ENCODE measurements at regions not wholly inside any gene's neighbourhood (a gene's known extent, or its start where the extent isn't known, plus 50 kb on each side); places are given as distances from the start of the nearest gene placed in this dataset.

GRCh38 chr4:123017078-123017477 is 94.7 kb upstream of the NUDT6 start:
- ChIA-PET POLR2A (interaction anchor here (0.5 to 0.7 kb wide), 3 partner anchors 33 to 79 kb away, joined by 3 to 6 read pairs (median 5); no protein-coding TSS in a partner anchor), CTCF (no interaction called here), SMC1A (ENCODE audit: uncharacterized antibody, unreplicated experiment) (no interaction called here), RAD21 (ENCODE audit: unreplicated experiment) (no interaction called here)
- no peak for ATAC-seq
- in situ Hi-C loops (cut with MboI) (no loop called here), intact Hi-C loops (cut with micrococcal nuclease; ENCODE audit: unreplicated experiment) (no loop called here)
- no peak for FAIRE-seq
- DNase-seq (ENCODE audit: low read depth, low spot score), result no peak
- Histone ChIP-seq H3K27me3 (replicated peaks in 1 of 2; ENCODE audit: control insufficient read depth in 2 of 2, insufficient read depth in 2 of 2, low read length in 1 of 2) (no peaks in the 10 kb centered on the region), H3K36me3 (ENCODE audit: control insufficient read depth in 2 of 2, insufficient read depth in 2 of 2, low read length in 1 of 2) (no peaks in the 10 kb centered on the region), H3K9me3 (replicated peaks; ENCODE audit: control insufficient read depth, insufficient read depth, low read length) (no peaks in the 10 kb centered on the region), H4K20me1 (ENCODE audit: control insufficient read depth, insufficient read depth) (no peaks in the 10 kb centered on the region), H3K4me3 (no peak overlapping the region), H3K9ac (ENCODE audit: control insufficient read depth, insufficient read depth, low read length) (no peak overlapping the region), H3K27ac (ENCODE audit: control insufficient read depth, insufficient read depth) (no peak overlapping the region), H2AFZ (ENCODE audit: control insufficient read depth, low read depth, low read length) (no peak overlapping the region), H3K4me2 (ENCODE audit: control insufficient read depth, insufficient read depth) (no peak overlapping the region), H3K4me1 (ENCODE audit: control insufficient read depth, insufficient read depth, low read length) (no peaks in the 10 kb centered on the region), H3K79me2 (ENCODE audit: control insufficient read depth, insufficient read depth, low read length) (no peaks in the 10 kb centered on the region)
- no peak for TF ChIP-seq ZNF207 (IDR thresholded peaks at IDR 0.05; ENCODE audit: borderline replicate concordance)
- WGBS (ENCODE audit: insufficient coverage, insufficient replicate concordance, low lambda C conversion rate, missing lambda C conversion rate), result 93% methylated on average over 6 of the region's 8 CpGs
- no TSS peak for BruUV-seq (replicated peaks)

GRCh38 chr4:123017636-123018395 is 95.4 kb upstream of the NUDT6 start:
- Histone ChIP-seq H3K4me1 (ENCODE audit: control insufficient read depth, insufficient read depth, low read length) (no peaks in the 10 kb centered on the region), H2AFZ (ENCODE audit: control insufficient read depth, low read depth, low read length) (no peak overlapping the region), H3K9ac (ENCODE audit: control insufficient read depth, insufficient read depth, low read length) (no peak overlapping the region), H3K9me3 (replicated peaks; ENCODE audit: control insufficient read depth, insufficient read depth, low read length) (no peaks in the 10 kb centered on the region), H4K20me1 (ENCODE audit: control insufficient read depth, insufficient read depth) (no peaks in the 10 kb centered on the region), H3K4me3 (no peak overlapping the region), H3K4me2 (ENCODE audit: control insufficient read depth, insufficient read depth) (no peak overlapping the region), H3K79me2 (ENCODE audit: control insufficient read depth, insufficient read depth, low read length) (no peaks in the 10 kb centered on the region), H3K36me3 (ENCODE audit: control insufficient read depth in 2 of 2, insufficient read depth in 2 of 2, low read length in 1 of 2) (no peaks in the 10 kb centered on the region), H3K27ac (ENCODE audit: control insufficient read depth, insufficient read depth) (no peak overlapping the region), H3K27me3 (replicated peaks in 1 of 2; ENCODE audit: control insufficient read depth in 2 of 2, insufficient read depth in 2 of 2, low read length in 1 of 2) (no peaks in the 10 kb centered on the region)
- ChIA-PET CTCF (no interaction called here), SMC1A (ENCODE audit: uncharacterized antibody, unreplicated experiment) (interaction anchor here (0.6 kb wide), 1 partner anchor 317 kb away, joined by 3 read pairs; no protein-coding TSS in a partner anchor), RAD21 (ENCODE audit: unreplicated experiment) (no interaction called here), POLR2A (interaction anchor here (0.5 to 0.7 kb wide), 3 partner anchors 32 to 80 kb away, joined by 3 to 6 read pairs (median 5); no protein-coding TSS in a partner anchor)
- ATAC-seq (no peak), DNase-seq (ENCODE audit: low read depth, low spot score) (no peak), FAIRE-seq (no peak)
- BruUV-seq (replicated peaks), result no TSS peak
- in situ Hi-C loops (cut with MboI), result no loop called here
- WGBS (ENCODE audit: insufficient coverage, insufficient replicate concordance, low lambda C conversion rate, missing lambda C conversion rate), result 99% methylated on average over 3 of the region's 3 CpGs
- intact Hi-C loops (cut with micrococcal nuclease; ENCODE audit: unreplicated experiment), result no loop called here
- TF ChIP-seq ASH2L (IDR thresholded peaks at IDR 0.05; ENCODE audit: borderline replicate concordance, low read depth), result no peak
- no peak for TF ChIP-seq SRF (IDR thresholded peaks at IDR 0.05; ENCODE audit: low read depth in 2 of 2, low read length in 2 of 2)
- no peak for TF ChIP-seq POLR2AphosphoS2 (IDR thresholded peaks at IDR 0.05; ENCODE audit: low read depth, low read length)
- TF ChIP-seq STAT3 (IDR thresholded peaks at IDR 0.05; ENCODE audit: low read depth, low read length), result no peak
- no peak for TF ChIP-seq CHD4 (IDR thresholded peaks at IDR 0.05)
- TF ChIP-seq, protein P1, sequence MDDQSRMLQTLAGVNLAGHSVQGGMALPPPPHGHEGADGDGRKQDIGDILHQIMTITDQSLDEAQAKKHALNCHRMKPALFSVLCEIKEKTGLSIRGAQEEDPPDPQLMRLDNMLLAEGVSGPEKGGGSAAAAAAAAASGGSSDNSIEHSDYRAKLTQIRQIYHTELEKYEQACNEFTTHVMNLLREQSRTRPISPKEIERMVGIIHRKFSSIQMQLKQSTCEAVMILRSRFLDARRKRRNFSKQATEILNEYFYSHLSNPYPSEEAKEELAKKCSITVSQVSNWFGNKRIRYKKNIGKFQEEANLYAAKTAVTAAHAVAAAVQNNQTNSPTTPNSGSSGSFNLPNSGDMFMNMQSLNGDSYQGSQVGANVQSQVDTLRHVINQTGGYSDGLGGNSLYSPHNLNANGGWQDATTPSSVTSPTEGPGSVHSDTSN (IDR thresholded peaks at IDR 0.05; ENCODE audit: insufficient replicate concordance, low read depth, low read length), result no peak
- TF ChIP-seq ZZZ3 (IDR thresholded peaks at IDR 0.05; ENCODE audit: control insufficient read depth, insufficient read length, low read depth), result no peak
- TF ChIP-seq NKRF (conservative IDR thresholded peaks at IDR 0.05), result no peak
- no peak for TF ChIP-seq TCF3 (IDR thresholded peaks at IDR 0.05; ENCODE audit: borderline replicate concordance, insufficient read depth, low read depth, low read length)
- TF ChIP-seq, protein P2, sequence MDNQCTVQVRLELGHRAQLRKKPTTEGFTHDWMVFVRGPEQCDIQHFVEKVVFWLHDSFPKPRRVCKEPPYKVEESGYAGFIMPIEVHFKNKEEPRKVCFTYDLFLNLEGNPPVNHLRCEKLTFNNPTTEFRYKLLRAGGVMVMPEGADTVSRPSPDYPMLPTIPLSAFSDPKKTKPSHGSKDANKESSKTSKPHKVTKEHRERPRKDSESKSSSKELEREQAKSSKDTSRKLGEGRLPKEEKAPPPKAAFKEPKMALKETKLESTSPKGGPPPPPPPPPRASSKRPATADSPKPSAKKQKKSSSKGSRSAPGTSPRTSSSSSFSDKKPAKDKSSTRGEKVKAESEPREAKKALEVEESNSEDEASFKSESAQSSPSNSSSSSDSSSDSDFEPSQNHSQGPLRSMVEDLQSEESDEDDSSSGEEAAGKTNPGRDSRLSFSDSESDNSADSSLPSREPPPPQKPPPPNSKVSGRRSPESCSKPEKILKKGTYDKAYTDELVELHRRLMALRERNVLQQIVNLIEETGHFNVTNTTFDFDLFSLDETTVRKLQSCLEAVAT (IDR thresholded peaks at IDR 0.05), result no peak
